ENCODE measurements at regions not wholly inside any gene's neighbourhood (a gene's known extent, or its start where the extent isn't known, plus 50 kb on each side); places are given as distances from the start of the nearest gene placed in this dataset.

- TF ChIP-seq, protein P1, sequence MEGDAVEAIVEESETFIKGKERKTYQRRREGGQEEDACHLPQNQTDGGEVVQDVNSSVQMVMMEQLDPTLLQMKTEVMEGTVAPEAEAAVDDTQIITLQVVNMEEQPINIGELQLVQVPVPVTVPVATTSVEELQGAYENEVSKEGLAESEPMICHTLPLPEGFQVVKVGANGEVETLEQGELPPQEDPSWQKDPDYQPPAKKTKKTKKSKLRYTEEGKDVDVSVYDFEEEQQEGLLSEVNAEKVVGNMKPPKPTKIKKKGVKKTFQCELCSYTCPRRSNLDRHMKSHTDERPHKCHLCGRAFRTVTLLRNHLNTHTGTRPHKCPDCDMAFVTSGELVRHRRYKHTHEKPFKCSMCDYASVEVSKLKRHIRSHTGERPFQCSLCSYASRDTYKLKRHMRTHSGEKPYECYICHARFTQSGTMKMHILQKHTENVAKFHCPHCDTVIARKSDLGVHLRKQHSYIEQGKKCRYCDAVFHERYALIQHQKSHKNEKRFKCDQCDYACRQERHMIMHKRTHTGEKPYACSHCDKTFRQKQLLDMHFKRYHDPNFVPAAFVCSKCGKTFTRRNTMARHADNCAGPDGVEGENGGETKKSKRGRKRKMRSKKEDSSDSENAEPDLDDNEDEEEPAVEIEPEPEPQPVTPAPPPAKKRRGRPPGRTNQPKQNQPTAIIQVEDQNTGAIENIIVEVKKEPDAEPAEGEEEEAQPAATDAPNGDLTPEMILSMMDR (conservative IDR thresholded peaks at IDR 0.05; ENCODE audit: low read depth, low read length) = no peak
- no peak for TF ChIP-seq EZH2 (IDR thresholded peaks at IDR 0.05; ENCODE audit: low read length, unreplicated experiment)
These were observed 125.2 kb downstream of the CETN3 start for GRCh38 chr5:90284375-90284774.

All from PC-3 (cell line).